HG03095 (cell line): ENCODE measurements at regions not wholly inside any gene's neighbourhood (a gene's known extent, or its start where the extent isn't known, plus 50 kb on each side); places are given as distances from the start of the nearest gene placed in this dataset.
"Not testable (repeated sequence)": the region's sequence is repeated elsewhere in the genome, so short reads cannot be mapped to it uniquely, and the experiment has no call there.

Source experiments
- ATAC-seq: cut with Tn5 transposase; IDR thresholded peaks from one replicate; pipeline ENCODE4 v1.9.1; 2021; ENCODE audit warnings: moderate library complexity; ENCODE audit not compliant: unreplicated experiment

GRCh38 chr20:48214601-48215000 is 429.3 kb upstream of the SULF2 start:
- ATAC-seq: no peak

- not testable (repeated sequence) for ATAC-seq
These were observed 428.4 kb upstream of the SULF2 start for GRCh38 chr20:48213635-48214034.

- ATAC-seq: no peak
These were observed 427.7 kb upstream of the SULF2 start for GRCh38 chr20:48212806-48213509.

GRCh38 chr20:48211847-48212246 is 426.6 kb upstream of the SULF2 start:
- no peak for ATAC-seq

GRCh38 chr20:48211238-48211637 is 426.0 kb upstream of the SULF2 start:
- no peak for ATAC-seq

- ATAC-seq: no peak
These were observed 425.1 kb upstream of the SULF2 start for GRCh38 chr20:48210111-48211027.

- ATAC-seq: no peak
These were observed 423.8 kb upstream of the SULF2 start for GRCh38 chr20:48209102-48209501.

GRCh38 chr20:48208176-48208575 is 422.9 kb upstream of the SULF2 start:
- ATAC-seq: no peak

- ATAC-seq: no peak
These were observed 422.2 kb upstream of the SULF2 start for GRCh38 chr20:48207505-48207904.

- no peak for ATAC-seq
These were observed 420.5 kb upstream of the SULF2 start for GRCh38 chr20:48205786-48206185.

- ATAC-seq: no peak
These were observed 420.1 kb upstream of the SULF2 start for GRCh38 chr20:48205281-48205782.

GRCh38 chr20:48204499-48204898 is 419.2 kb upstream of the SULF2 start:
- ATAC-seq: no peak

- ATAC-seq: no peak
These were observed 418.0 kb upstream of the SULF2 start for GRCh38 chr20:48203252-48203651.

- ATAC-seq: no peak
These were observed 417.2 kb upstream of the SULF2 start for GRCh38 chr20:48202334-48203113.

- no peak for ATAC-seq
These were observed 416.6 kb upstream of the SULF2 start for GRCh38 chr20:48201885-48202284.

GRCh38 chr20:48201188-48201587 is 415.9 kb upstream of the SULF2 start:
- no peak for ATAC-seq

- ATAC-seq: no peak
These were observed 413.7 kb upstream of the SULF2 start for GRCh38 chr20:48198929-48199451.

- no peak for ATAC-seq
These were observed 411.8 kb upstream of the SULF2 start for GRCh38 chr20:48197066-48197465.

- no peak for ATAC-seq
These were observed 411.2 kb upstream of the SULF2 start for GRCh38 chr20:48196486-48196885.

- no peak for ATAC-seq
These were observed 410.7 kb upstream of the SULF2 start for GRCh38 chr20:48196001-48196400.
